ENCODE measurements at regions not wholly inside any gene's neighbourhood (a gene's known extent, or its start where the extent isn't known, plus 50 kb on each side); places are given as distances from the start of the nearest gene placed in this dataset.

- no peak for DNase-seq
Observed at GRCh38 chr9:134229466-134230091, 65.2 kb upstream of the RNU6ATAC start.

- DNase-seq, result no peak
Observed at GRCh38 chr9:134230092-134230941, 66.0 kb upstream of the RNU6ATAC start.

DNA sequence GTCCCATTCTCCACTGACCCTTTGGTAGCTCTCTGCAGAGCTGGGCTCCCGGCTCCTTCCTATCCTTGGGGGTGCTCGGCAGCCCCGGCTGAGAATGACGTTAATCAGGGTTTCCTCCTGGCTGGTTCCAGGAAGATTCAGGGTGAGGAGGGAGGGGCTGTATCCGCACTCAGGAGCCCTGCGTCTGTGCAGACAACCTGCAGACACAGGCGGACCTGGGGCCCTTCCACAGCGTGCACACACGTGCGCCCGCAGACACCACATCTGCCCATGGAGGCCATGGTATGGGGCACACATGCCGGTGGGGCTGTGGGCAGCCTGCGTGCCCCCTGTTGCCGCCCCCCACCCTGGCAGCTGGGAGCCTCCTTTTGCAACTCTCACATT lies 66.6 kb upstream of the RNU6ATAC start:
- DNase-seq, result no peak

- no peak for DNase-seq
Observed at GRCh38 chr9:134231330-134231745, 67.0 kb upstream of the RNU6ATAC start.

DNA sequence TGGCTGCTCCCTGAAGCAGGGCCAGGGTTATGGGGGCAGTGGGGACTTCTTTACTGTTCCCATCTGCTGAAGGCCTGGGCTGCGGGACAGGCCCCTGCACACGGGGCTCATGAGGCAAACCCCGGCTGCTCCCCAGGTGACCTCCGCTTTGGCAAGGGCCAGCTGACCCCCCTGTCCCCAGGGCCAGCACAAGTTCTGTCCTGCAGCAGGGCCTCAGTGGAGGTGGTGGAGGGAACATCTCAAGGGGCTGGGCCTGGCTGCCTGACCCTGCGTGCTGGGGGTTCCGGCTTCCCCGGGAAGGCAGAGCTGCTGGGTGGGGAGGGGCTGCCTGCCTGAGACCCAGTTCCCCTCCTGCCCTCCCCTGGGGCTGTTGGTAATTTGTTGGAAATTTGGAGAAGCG lies 67.4 kb upstream of the RNU6ATAC start:
- no peak for DNase-seq

DNA sequence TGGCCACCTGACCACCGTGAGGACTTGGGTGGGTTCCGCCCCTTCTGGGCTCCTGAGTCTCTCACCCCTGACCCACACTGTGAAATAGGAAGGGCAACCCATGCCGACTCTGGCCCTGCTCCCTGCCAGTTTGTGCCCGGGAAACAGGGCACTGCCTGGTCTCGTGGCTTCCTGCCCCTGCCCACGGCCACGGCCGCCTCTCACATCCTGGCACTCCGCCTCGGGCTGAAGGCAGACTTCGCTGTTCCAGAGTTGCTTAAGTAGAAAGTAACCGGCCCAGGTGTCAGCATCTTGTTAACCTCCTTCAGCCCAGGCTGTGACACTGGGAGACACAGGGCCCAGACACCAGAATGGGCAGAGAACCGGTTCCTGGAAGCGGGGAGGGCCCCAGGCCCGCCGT lies 68.7 kb upstream of the RNU6ATAC start:
- no peak for DNase-seq

DNA sequence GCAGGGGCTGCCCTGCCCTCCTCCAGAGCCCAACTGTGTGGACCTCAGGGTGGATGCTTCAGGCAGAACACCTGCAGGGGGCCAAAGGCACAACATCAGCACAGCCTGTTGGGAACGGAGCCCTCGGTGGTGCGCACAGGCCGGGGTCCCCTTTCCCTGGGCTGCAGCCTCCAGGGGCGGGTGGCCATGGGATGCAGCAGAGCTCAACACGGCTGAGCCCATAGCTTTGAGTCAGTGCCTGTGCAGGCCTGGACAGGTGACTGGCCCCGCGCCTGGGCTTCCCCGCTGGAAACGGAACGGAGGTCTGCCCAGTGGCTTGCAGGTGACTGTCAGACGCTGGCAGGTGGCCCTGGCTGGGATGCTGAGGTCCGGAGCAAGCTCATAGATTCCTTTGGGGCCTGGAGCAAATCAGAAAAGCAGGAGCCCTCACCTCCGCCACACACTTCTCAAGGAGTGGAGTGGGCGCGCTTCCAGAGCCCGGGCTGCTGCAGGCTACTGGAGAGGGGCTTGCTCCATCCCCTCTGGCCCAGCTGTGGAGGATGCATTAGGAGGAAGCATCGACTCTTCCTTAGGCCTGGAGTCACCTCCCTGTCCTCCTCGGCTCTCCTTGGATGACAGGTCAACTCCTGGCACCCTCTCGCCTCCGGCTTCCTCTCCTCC lies 69.8 kb upstream of the RNU6ATAC start:
- DNase-seq, result no peak

- DNase-seq, result no peak
Observed at GRCh38 chr9:134234687-134235359, 70.5 kb upstream of the RNU6ATAC start.

DNA sequence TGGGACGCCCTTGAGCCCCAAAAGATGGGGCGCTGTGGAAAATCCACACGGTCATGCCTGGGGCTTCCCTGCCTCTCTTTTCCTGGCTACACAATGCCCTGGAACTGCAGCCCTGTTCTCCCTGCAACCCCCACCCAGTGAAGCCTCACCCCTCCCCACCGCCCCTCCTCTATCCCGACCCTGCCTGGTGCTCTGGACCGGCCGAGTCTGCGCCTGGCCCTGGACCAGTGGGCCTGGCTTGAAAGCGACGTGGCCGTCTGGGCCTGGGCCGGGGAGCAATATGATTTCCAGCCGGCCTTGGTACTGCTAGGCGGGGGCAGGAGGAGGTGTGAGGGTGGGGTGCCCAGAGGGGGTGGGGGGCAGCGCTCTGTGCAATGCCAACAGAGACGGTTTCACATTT lies 71.0 kb upstream of the RNU6ATAC start:
- DNase-seq, result no peak

DNA sequence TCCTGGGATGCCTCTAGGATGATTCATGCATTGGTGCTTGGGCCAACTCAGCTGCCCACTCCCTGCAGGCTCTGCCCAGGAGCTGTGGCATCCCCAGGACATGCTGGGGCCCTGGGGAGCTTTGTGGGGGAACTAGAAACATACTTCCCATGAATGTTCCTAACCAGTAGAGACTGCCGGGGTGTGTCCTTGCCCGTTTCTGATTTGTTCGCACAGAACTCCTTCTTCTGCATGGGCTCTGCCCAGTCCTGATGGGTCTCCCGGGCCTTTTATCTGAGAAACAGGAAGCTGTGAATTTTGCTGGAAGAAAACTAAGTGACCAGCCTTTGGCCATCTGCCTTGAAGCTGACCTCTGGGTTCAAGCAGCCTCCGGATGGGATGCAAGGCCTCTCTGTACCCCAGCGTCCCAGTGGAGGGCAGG lies 71.6 kb upstream of the RNU6ATAC start:
- DNase-seq, result no peak

- no peak for DNase-seq
Observed at GRCh38 chr9:134236935-134237629, 72.7 kb upstream of the RNU6ATAC start.

GRCh38 chr9:134237630-134238265 lies 73.4 kb upstream of the RNU6ATAC start:
- no peak for DNase-seq

- DNase-seq, result no peak
Observed at GRCh38 chr9:134239130-134239903, 75.0 kb upstream of the RNU6ATAC start.

DNA sequence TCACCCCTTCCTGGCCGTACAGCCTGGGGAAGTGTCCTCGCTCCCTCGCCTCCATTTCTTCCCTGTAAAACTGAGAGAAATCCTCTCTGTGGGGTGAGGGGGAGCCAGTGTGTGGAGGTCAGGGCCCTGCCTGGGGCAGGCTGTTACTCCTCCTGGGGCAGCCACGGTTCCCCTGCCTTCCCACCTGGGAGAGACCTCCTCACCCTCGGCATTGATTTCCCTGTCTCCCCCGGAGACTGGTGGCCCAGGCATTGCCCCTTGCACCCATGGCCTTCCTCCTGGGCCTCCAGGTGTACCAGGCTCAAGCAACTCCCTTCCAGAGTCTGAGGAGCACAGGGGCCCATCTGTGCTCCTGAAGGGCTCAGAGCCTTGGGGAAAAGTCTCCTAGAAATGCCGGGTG lies 75.6 kb upstream of the RNU6ATAC start:
- no peak for DNase-seq

- peak; percentile 25 for DNase-seq
Observed at GRCh38 chr9:134240361-134240760, 76.0 kb upstream of the RNU6ATAC start.

- DNase-seq, result no peak
Observed at GRCh38 chr9:134242706-134243105, 78.3 kb upstream of the RNU6ATAC start.

DNA sequence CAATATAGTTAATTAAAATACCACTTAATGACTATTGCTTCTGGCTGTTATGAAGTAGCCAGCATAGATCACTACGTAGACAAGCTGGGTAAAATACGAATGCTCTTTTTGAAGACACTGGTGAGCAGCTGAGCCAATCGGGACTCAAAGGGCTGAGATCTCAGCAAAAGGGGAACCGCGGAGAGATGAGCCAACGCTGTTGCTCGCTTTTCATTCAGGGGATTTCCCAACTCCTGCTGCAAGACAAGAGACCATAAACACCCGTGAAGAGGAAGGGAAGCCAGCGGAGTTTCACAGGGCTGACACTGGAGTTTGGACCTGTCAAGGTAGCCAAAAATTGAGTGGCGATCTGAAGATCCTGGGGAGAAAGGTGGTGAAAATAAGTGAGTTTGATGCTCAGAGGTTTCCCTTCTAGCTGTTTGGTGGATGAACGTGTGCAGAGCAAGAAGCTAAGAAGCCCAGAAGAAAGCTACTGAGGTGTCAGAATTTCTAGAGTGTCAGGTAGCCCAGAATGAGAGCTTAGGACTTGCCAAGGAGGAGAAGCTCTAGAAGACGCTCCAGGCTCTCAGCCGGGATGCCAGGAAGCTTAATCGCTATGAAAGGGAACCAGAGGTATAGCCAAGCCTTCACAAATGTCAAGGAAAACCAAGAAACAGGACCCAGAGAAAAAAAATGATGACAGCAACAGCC lies 79.6 kb upstream of the RNU6ATAC start:
- DNase-seq, result no peak

DNA sequence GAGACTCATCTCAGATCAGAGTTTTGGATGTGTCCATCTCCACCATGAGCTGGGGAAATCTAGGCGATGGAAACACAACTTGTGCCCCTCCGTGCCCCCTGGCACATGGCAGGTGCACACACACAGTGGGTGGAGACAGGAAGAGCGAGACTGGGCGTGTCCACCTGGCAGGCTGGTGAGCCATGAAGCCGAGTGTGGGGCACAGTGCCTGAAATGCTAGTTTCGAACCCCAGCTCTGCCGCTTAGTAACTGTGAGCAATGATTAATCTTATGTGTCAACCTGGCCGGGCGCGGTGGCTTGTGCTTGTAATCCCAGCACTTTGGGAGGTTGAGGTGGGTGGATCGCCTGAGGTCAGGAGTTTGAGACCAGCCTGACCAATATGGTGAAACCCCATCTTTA lies 80.8 kb upstream of the RNU6ATAC start:
- DNase-seq, result no peak

DNA sequence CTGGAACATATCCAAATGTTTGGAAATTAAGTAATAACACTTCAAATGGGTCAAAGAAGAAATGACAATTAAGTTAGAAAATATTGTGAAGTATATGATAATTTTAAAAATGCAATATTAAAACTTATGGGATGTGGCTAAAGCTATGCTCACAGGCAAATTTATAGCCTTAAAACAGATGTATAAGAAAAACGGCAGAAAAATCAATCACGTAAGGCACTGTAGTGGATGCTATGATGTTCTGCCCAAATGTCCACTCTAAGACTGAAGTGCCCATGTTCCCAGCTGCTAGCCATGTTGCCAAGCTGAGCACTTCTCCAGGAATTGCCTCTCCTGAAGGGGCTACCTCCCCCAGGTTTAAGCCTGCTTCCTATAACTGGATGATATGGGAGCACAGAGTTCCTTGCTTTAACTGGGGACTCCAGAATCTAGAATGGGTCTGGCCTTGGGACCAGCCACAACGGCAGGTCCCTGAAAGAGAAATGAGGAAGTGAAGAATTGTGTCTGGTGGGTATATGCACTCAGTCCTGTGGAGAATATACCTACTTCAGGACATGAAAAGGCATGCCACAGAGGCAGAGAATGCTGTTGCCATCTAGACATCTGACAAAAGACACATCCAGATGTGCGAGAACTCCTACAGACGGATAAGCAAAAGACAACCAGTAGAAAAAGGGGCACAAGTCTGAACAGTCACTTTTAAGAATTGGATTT lies 78.2 kb upstream of the RXRA start:
- no peak for DNase-seq

All from NCI-H2171 (cell line).